H1 (cell line): ENCODE measurements at regions not wholly inside any gene's neighbourhood (a gene's known extent, or its start where the extent isn't known, plus 50 kb on each side); places are given as distances from the start of the nearest gene placed in this dataset.

Experiments
- ATF3 ChIP-seq: IDR thresholded peaks from 2 replicates; pipeline ENCODE4 v1.6.1; 2011; ENCODE audit warnings: low read depth, mild to moderate bottlenecking, low read length; ENCODE audit not compliant: insufficient read depth
- BACH1 ChIP-seq: IDR thresholded peaks from 2 replicates; pipeline ENCODE4 v1.6.1; 2012; ENCODE audit warnings: low read length, improper control_type of control experiment
- BRCA1 ChIP-seq: IDR thresholded peaks from 2 replicates; pipeline ENCODE4 v1.6.1; 2012; ENCODE audit warnings: low read depth, low read length, improper control_type of control experiment
- CREB1 ChIP-seq: IDR thresholded peaks from 2 replicates; pipeline ENCODE4 v1.6.1; 2012; ENCODE audit warnings: inconsistent platforms
- CTCF ChIP-seq, 3 experiments: IDR thresholded peaks; 1 replicate in 2 of 3; 2 replicates in 1 of 3; pipeline versions ENCODE4 v1.5.1 to v1.6.1; 2011; ENCODE audit warnings: low read length in 3 of 3, mild to moderate bottlenecking in 3 of 3, inconsistent platforms in 2 of 3, low read depth in 1 of 3, moderate library complexity in 1 of 3; ENCODE audit not compliant: insufficient read depth in 1 of 3; ENCODE audit errors: control extremely low read depth in 1 of 3
- EP300 ChIP-seq, 2 experiments: IDR thresholded peaks; 1 replicate in 1 of 2; 2 replicates in 1 of 2; pipeline ENCODE4 v1.6.1; 2011 to 2012; ENCODE audit warnings: low read depth in 2 of 2, low read length in 2 of 2, mild to moderate bottlenecking in 2 of 2, borderline replicate concordance in 1 of 2, inconsistent platforms in 1 of 2, moderate library complexity in 1 of 2
- EZH2 ChIP-seq: fragments of 200-600 bp; sonication (generic); IDR thresholded peaks from 2 replicates; pipeline ENCODE4 v1.7.1; 2012; ENCODE audit warnings: low read depth, mild to moderate bottlenecking, moderate library complexity, low read length, inconsistent platforms; ENCODE audit not compliant: severe bottlenecking
- FOSL1 ChIP-seq: IDR thresholded peaks from 2 replicates; pipeline ENCODE4 v1.6.1; 2011; ENCODE audit warnings: mild to moderate bottlenecking, low read depth, low read length, moderate library complexity; ENCODE audit not compliant: insufficient read depth
- GABPA ChIP-seq: IDR thresholded peaks from 2 replicates; pipeline ENCODE4 v1.6.1; 2011; ENCODE audit warnings: mild to moderate bottlenecking, low read length, moderate library complexity, borderline replicate concordance; ENCODE audit not compliant: insufficient read depth
- JUN ChIP-seq: IDR thresholded peaks from 2 replicates; pipeline ENCODE4 v1.6.1; 2011; ENCODE audit warnings: low read depth, mild to moderate bottlenecking, improper control_type of control experiment, low read length
- MAX ChIP-seq: IDR thresholded peaks from 2 replicates; pipeline ENCODE4 v1.6.1; 2012; ENCODE audit warnings: inconsistent platforms
- SP1 ChIP-seq: IDR thresholded peaks from 2 replicates; pipeline ENCODE4 v1.6.1; 2011; ENCODE audit warnings: low read depth, low read length

- TF ChIP-seq ATF3 (no peak), CTCF (IDR thresholded peaks at IDR 0.05; ENCODE audit: control extremely low read depth in 1 of 3, insufficient read depth in 1 of 3, low read depth in 1 of 3, low read length in 3 of 3) (no peak), EP300 (IDR thresholded peaks at IDR 0.05; ENCODE audit: borderline replicate concordance in 1 of 2, low read depth in 2 of 2, low read length in 2 of 2) (no peak), CREB1 (no peak), FOSL1 (no peak), GABPA (no peak), EZH2 (no peak), BACH1 (no peak), JUN (no peak), MAX (no peak), BRCA1 (no peak), SP1 (no peak)
Observed at GRCh38 chr16:35140293-35140986, 1681.0 kb downstream of the TP53TG3F start.
